ENCODE measurements at regions not wholly inside any gene's neighbourhood (a gene's known extent, or its start where the extent isn't known, plus 50 kb on each side); places are given as distances from the start of the nearest gene placed in this dataset.

DNA sequence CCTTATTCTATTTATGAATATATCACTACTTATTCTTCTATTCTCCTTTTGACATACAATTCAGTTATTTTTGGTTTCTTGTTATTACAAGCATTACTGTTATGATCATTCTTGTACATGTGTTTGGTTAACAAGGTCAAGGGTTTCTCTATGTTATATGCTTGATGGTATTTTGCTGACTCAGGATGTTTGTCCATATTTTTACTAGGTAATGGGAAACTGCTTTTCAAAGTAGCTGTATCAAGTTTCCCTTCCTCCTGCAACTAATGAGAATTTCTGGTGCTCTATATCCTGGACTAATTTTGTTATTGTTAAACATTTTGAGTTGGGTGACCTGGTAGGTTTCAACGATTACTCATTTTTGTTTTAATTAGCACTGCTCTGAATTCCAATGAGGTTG, 841.0 kb downstream of the OTOL1 start:
- TF ChIP-seq, protein P1, sequence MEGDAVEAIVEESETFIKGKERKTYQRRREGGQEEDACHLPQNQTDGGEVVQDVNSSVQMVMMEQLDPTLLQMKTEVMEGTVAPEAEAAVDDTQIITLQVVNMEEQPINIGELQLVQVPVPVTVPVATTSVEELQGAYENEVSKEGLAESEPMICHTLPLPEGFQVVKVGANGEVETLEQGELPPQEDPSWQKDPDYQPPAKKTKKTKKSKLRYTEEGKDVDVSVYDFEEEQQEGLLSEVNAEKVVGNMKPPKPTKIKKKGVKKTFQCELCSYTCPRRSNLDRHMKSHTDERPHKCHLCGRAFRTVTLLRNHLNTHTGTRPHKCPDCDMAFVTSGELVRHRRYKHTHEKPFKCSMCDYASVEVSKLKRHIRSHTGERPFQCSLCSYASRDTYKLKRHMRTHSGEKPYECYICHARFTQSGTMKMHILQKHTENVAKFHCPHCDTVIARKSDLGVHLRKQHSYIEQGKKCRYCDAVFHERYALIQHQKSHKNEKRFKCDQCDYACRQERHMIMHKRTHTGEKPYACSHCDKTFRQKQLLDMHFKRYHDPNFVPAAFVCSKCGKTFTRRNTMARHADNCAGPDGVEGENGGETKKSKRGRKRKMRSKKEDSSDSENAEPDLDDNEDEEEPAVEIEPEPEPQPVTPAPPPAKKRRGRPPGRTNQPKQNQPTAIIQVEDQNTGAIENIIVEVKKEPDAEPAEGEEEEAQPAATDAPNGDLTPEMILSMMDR (IDR thresholded peaks at IDR 0.05; ENCODE audit: low read depth, low read length), result no peak
- no peak for TF ChIP-seq EZH2phosphoT487 (IDR thresholded peaks at IDR 0.05; ENCODE audit: low read depth)

Data from OCI-LY3 (cell line).